Endothelial cell of umbilical vein (primary cell): ENCODE measurements at regions not wholly inside any gene's neighbourhood (a gene's known extent, or its start where the extent isn't known, plus 50 kb on each side); places are given as distances from the start of the nearest gene placed in this dataset.

Experiments
- BruUV-seq: library from RNA; stranded (reverse); fragments of 400-500 nt; replicated peaks from 2 replicates; lab custom pipeline; 2021; lab: Mats Ljungman, UMichigan
- CTCF ChIA-PET: fragments of 300-600, 350-600 bp; sonication (Branson Sonifier 250); formaldehyde crosslinking; loops from one replicate; lab custom pipeline; 2021; ENCODE audit warnings: antibody characterized with exemption, inconsistent platforms; lab: Charles Lee
- POLR2A ChIA-PET: fragments of 300-600, 350-600 bp; sonication (Branson Sonifier 250); formaldehyde crosslinking; loops from one replicate; lab custom pipeline; 2021; ENCODE audit warnings: antibody characterized with exemption, inconsistent platforms; lab: Charles Lee
- DNase-seq: peaks from one replicate; pipeline ENCODE4 v3.0.0-alpha.2; 2011; ENCODE audit warnings: low read depth, low spot score
- FAIRE-seq: peaks from 2 replicates; lab custom pipeline; 2011; peaks lifted over from hg19 to GRCh38; lab: Jason Lieb, UNC
- H2AFZ ChIP-seq: 2 replicates; pipeline ENCODE4 v1.6.0; 2012; ENCODE audit warnings: low read depth, low read length, control low read depth, inconsistent platforms
- H3K27ac ChIP-seq: 2 replicates; pipeline ENCODE4 v1.5.1; 2011; ENCODE audit warnings: low read depth, mild to moderate bottlenecking, control low read depth, low read length, moderate library complexity; ENCODE audit not compliant: insufficient read depth
- H3K27me3 ChIP-seq, 2 experiments: 2 replicates each; pipeline versions ENCODE4 v1.6.0 to v1.6.1; 2011; ENCODE audit warnings: low read length in 2 of 2, mixed read lengths in 1 of 2; ENCODE audit not compliant: control insufficient read depth in 2 of 2, insufficient read depth in 2 of 2
- H3K36me3 ChIP-seq, 2 experiments: 2 replicates in 1 of 2; 3 replicates in 1 of 2; pipeline ENCODE4 v1.5.1; 2011; ENCODE audit warnings: low read length in 2 of 2, mild to moderate bottlenecking in 1 of 2, moderate library complexity in 1 of 2; ENCODE audit not compliant: control insufficient read depth in 2 of 2, insufficient read depth in 2 of 2; ENCODE audit errors: extremely low read depth in 1 of 2
- H3K4me1 ChIP-seq: 3 replicates; pipeline ENCODE4 v1.5.1; 2011; ENCODE audit warnings: mild to moderate bottlenecking, low read length; ENCODE audit not compliant: control insufficient read depth, insufficient read depth; ENCODE audit errors: extremely low read depth
- H3K4me2 ChIP-seq: 2 replicates; pipeline ENCODE4 v1.6.1; 2011; ENCODE audit warnings: low read length, control low read depth, mixed read lengths; ENCODE audit not compliant: insufficient read depth
- H3K4me3 ChIP-seq, 3 experiments: fragments of 200-600 bp in 1 of 3; sonication (generic), shearing (Covaris generic) in 1 of 3; replicated peaks in 1 of 3; 2 replicates each; pipeline ENCODE4 v1.5.1; 2011 to 2016; ENCODE audit warnings: control low read depth in 3 of 3, low read length in 3 of 3, mild to moderate bottlenecking in 2 of 3, inconsistent platforms in 1 of 3, low read depth in 1 of 3, moderate library complexity in 1 of 3; ENCODE audit not compliant: insufficient read depth in 1 of 3
- H3K79me2 ChIP-seq: 2 replicates; pipeline ENCODE4 v1.6.0; 2012; ENCODE audit warnings: low read length, inconsistent platforms; ENCODE audit not compliant: control insufficient read depth, insufficient read depth
- H3K9ac ChIP-seq: replicated peaks from 2 replicates; pipeline ENCODE3; 2011; ENCODE audit warnings: low read length, control low read depth; ENCODE audit not compliant: insufficient read depth; ENCODE audit errors: extremely low read depth
- H3K9me1 ChIP-seq: replicated peaks from 3 replicates; pipeline ENCODE4 v1.6.0; 2011; ENCODE audit warnings: mild to moderate bottlenecking, low read length; ENCODE audit not compliant: control insufficient read depth, insufficient read depth; ENCODE audit errors: extremely low read depth
- H3K9me3 ChIP-seq: replicated peaks from 2 replicates; pipeline ENCODE4 v1.5.1; 2012; ENCODE audit warnings: low read length, inconsistent platforms; ENCODE audit not compliant: control insufficient read depth, insufficient read depth
- H4K20me1 ChIP-seq: replicated peaks from 2 replicates; pipeline ENCODE3; 2011; ENCODE audit warnings: mild to moderate bottlenecking, low read length; ENCODE audit not compliant: control insufficient read depth, insufficient read depth; ENCODE audit errors: extremely low read depth
- CTCF ChIP-seq, 2 donors: IDR thresholded peaks; 1 replicate in 1 of 2; 2 replicates in 1 of 2; pipeline ENCODE4 v1.5.1; 2011; ENCODE audit warnings: low read length in 2 of 2, mild to moderate bottlenecking in 2 of 2, moderate library complexity in 2 of 2, control low read depth in 1 of 2, inconsistent platforms in 1 of 2, low read depth in 1 of 2; ENCODE audit not compliant: insufficient read depth in 1 of 2; ENCODE audit errors: extremely low read depth in 1 of 2
- EZH2 ChIP-seq: IDR thresholded peaks from 2 replicates; pipeline ENCODE4 v1.6.1; 2012; ENCODE audit warnings: borderline replicate concordance, low read depth, mild to moderate bottlenecking, moderate library complexity, low read length, inconsistent platforms; ENCODE audit not compliant: severe bottlenecking
- FOS ChIP-seq: IDR thresholded peaks from 2 replicates; pipeline ENCODE4 v1.6.1; 2011; ENCODE audit warnings: mild to moderate bottlenecking, low read length, moderate library complexity, borderline replicate concordance; ENCODE audit not compliant: insufficient read depth
- GATA2 ChIP-seq: IDR thresholded peaks from 2 replicates; pipeline ENCODE4 v1.7.0; 2011; ENCODE audit warnings: low read depth, mild to moderate bottlenecking, moderate library complexity, mixed read lengths, low read length; ENCODE audit not compliant: insufficient read length, insufficient read depth
- JUN ChIP-seq: IDR thresholded peaks from 2 replicates; pipeline ENCODE4 v1.6.1; 2011; ENCODE audit warnings: borderline replicate concordance, low read depth; ENCODE audit not compliant: insufficient read length, insufficient read depth
- MYC ChIP-seq: IDR thresholded peaks from one replicate; pipeline ENCODE4 v1.6.1; 2011; ENCODE audit warnings: mild to moderate bottlenecking, low read depth, low read length
- POLR2A ChIP-seq: IDR thresholded peaks from 2 replicates; pipeline ENCODE4 v1.6.1; 2012; ENCODE audit warnings: low read depth, mild to moderate bottlenecking, control low read depth, low read length
- POLR2AphosphoS5 ChIP-seq: IDR thresholded peaks from 2 replicates; pipeline ENCODE4 v1.6.1; 2012; ENCODE audit warnings: low read depth, mild to moderate bottlenecking, control low read depth, low read length, moderate library complexity; ENCODE audit not compliant: insufficient read depth
- dilution Hi-C: fragments of 300-500 bp; cut with MboI; formaldehyde crosslinking; loops from one replicate; pipeline ENCODE4 v1.15.0; 2019; ENCODE audit warnings: low sequenced_read_pairs; ENCODE audit not compliant: extremely low pct_ligation_motif_present
- intact Hi-C: fragments of 100-400 bp; cut with micrococcal nuclease; formaldehyde crosslinking; loops from one replicate; pipeline ENCODE4 v1.10.0; 2022
- TF ChIP-seq, protein P1 (sequence below): IDR thresholded peaks from 2 replicates; pipeline ENCODE4 v1.6.1; 2011; ENCODE audit not compliant: insufficient read depth, insufficient read length

GRCh38 chr16:48999044-48999443 lies 282.6 kb downstream of the CBLN1 start:
- intact Hi-C loops (no loop called here), dilution Hi-C loops (no loop called here)
- no peaks in the 10 kb centered on the region for H3K9me1 ChIP-seq
- CTCF ChIA-PET, result no interaction called here
- no peaks in the 10 kb centered on the region for H3K36me3 ChIP-seq
- POLR2A ChIA-PET, result no interaction called here
- H3K9ac ChIP-seq, result no peak overlapping the region
- H3K27me3 ChIP-seq, result no peaks in the 10 kb centered on the region
- no peak overlapping the region for H3K4me2 ChIP-seq
- BruUV-seq, result no TSS peak
- TF ChIP-seq FOS, result no peak
- no peak for TF ChIP-seq POLR2AphosphoS5
- no peak for TF ChIP-seq POLR2A
- TF ChIP-seq, protein P1, sequence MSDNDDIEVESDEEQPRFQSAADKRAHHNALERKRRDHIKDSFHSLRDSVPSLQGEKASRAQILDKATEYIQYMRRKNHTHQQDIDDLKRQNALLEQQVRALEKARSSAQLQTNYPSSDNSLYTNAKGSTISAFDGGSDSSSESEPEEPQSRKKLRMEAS, result no peak
- no peak for TF ChIP-seq CTCF (IDR thresholded peaks at IDR 0.05; ENCODE audit: extremely low read depth in 1 of 2, insufficient read depth in 1 of 2, low read depth in 1 of 2, low read length in 2 of 2)
- TF ChIP-seq MYC, result no peak
- no peak for TF ChIP-seq EZH2
- TF ChIP-seq JUN, result no peak
- no peak for TF ChIP-seq GATA2
- DNase-seq (no peak), FAIRE-seq (no peak)
- no peaks in the 10 kb centered on the region for H4K20me1 ChIP-seq
- H2AFZ ChIP-seq, result no peak overlapping the region
- H3K79me2 ChIP-seq, result no peaks in the 10 kb centered on the region
- no peak overlapping the region for H3K4me3 ChIP-seq
- H3K4me1 ChIP-seq, result no peaks in the 10 kb centered on the region
- H3K27ac ChIP-seq, result no peak overlapping the region
- no peaks in the 10 kb centered on the region for H3K9me3 ChIP-seq
